Duodenal mucosa (tissue), 2 donors: ENCODE measurements at regions not wholly inside any gene's neighbourhood (a gene's known extent, or its start where the extent isn't known, plus 50 kb on each side); places are given as distances from the start of the nearest gene placed in this dataset.

Experiments
- H3K27ac ChIP-seq: one replicate; pipeline ENCODE4 v1.7.0; 2013; ENCODE audit warnings: low read depth, low read length
- H3K27me3 ChIP-seq, 2 donors: one replicate each; pipeline ENCODE4 v1.7.0; 2013; ENCODE audit warnings: low read length in 2 of 2, control low read depth in 1 of 2; ENCODE audit not compliant: insufficient read depth in 2 of 2, control insufficient read depth in 1 of 2
- H3K36me3 ChIP-seq, 2 donors: one replicate each; pipeline ENCODE4 v1.7.0; 2013; ENCODE audit warnings: low read length in 2 of 2, control low read depth in 1 of 2; ENCODE audit not compliant: insufficient read depth in 2 of 2, control insufficient read depth in 1 of 2
- H3K4me1 ChIP-seq, 2 donors: one replicate each; pipeline ENCODE4 v1.7.0; 2013; ENCODE audit warnings: low read length in 2 of 2, control low read depth in 1 of 2; ENCODE audit not compliant: insufficient read depth in 2 of 2, control insufficient read depth in 1 of 2
- H3K4me3 ChIP-seq, 2 donors: one replicate each; pipeline ENCODE4 v1.7.0; 2013; ENCODE audit warnings: low read length in 2 of 2, low read depth in 1 of 2
- H3K9ac ChIP-seq, 2 donors: one replicate each; pipeline ENCODE4 v1.7.0; 2013; ENCODE audit warnings: low read length in 2 of 2, low read depth in 1 of 2
- H3K9me3 ChIP-seq, 2 donors: one replicate each; pipeline ENCODE4 v1.7.0; 2013; ENCODE audit warnings: low read length in 2 of 2, control low read depth in 1 of 2; ENCODE audit not compliant: control insufficient read depth in 1 of 2

- no peaks in the 10 kb centered on the region for H3K27me3 ChIP-seq
Measured at GRCh38 chr2:34340307-34340706, 741.2 kb upstream of the FAM98A start.

GRCh38 chr2:34337735-34338134 lies 738.6 kb upstream of the FAM98A start:
- no peak overlapping the region for H3K4me3 ChIP-seq
- no peaks in the 10 kb centered on the region for H3K36me3 ChIP-seq
- no peaks in the 10 kb centered on the region for H3K4me1 ChIP-seq
- H3K9me3 ChIP-seq = no peaks in the 10 kb centered on the region
- H3K27me3 ChIP-seq = no peaks in the 10 kb centered on the region
- H3K27ac ChIP-seq = no peak overlapping the region
- H3K9ac ChIP-seq = no peak overlapping the region

More at GRCh38 chr2:34340307-34340706, 741.2 kb upstream of the FAM98A start:
- Histone ChIP-seq H3K4me1 (no peaks in the 10 kb centered on the region), H3K9me3 (no peaks in the 10 kb centered on the region), H3K27ac (no peak overlapping the region), H3K36me3 (no peaks in the 10 kb centered on the region), H3K4me3 (no peak overlapping the region), H3K9ac (no peak overlapping the region)

GRCh38 chr2:34332813-34333212 lies 733.7 kb upstream of the FAM98A start:
- no peaks in the 10 kb centered on the region for H3K4me1 ChIP-seq
- H3K9ac ChIP-seq = no peak overlapping the region
- no peaks in the 10 kb centered on the region for H3K27me3 ChIP-seq
- H3K27ac ChIP-seq = no peak overlapping the region
- H3K4me3 ChIP-seq = no peak overlapping the region
- H3K36me3 ChIP-seq = no peaks in the 10 kb centered on the region
- no peaks in the 10 kb centered on the region for H3K9me3 ChIP-seq

- no peak overlapping the region for H3K27ac ChIP-seq
- no peaks in the 10 kb centered on the region for H3K4me1 ChIP-seq
- no peaks in the 10 kb centered on the region for H3K27me3 ChIP-seq
- no peak overlapping the region for H3K9ac ChIP-seq
- H3K36me3 ChIP-seq = no peaks in the 10 kb centered on the region
- no peak overlapping the region for H3K4me3 ChIP-seq
- peaks cover 0 to 3% of the 10 kb centered on the region in 2 donors for H3K9me3 ChIP-seq
Measured at GRCh38 chr2:34320056-34320455, 721.0 kb upstream of the FAM98A start.

GRCh38 chr2:34317797-34318196 lies 718.7 kb upstream of the FAM98A start:
- Histone ChIP-seq H3K9me3 (no peaks in the 10 kb centered on the region), H3K27ac (no peak overlapping the region), H3K36me3 (no peaks in the 10 kb centered on the region), H3K4me1 (no peaks in the 10 kb centered on the region), H3K27me3 (no peaks in the 10 kb centered on the region), H3K4me3 (no peak overlapping the region), H3K9ac (no peak overlapping the region)

- H3K27me3 ChIP-seq = no peaks in the 10 kb centered on the region
- no peak overlapping the region for H3K4me3 ChIP-seq
- H3K36me3 ChIP-seq = no peaks in the 10 kb centered on the region
- H3K4me1 ChIP-seq = no peaks in the 10 kb centered on the region
- H3K9ac ChIP-seq = no peak overlapping the region
- no peak overlapping the region for H3K27ac ChIP-seq
- H3K9me3 ChIP-seq = no peaks in the 10 kb centered on the region
Measured at GRCh38 chr2:34316788-34317187, 717.7 kb upstream of the FAM98A start.

- no peaks in the 10 kb centered on the region for H3K27me3 ChIP-seq
- H3K9me3 ChIP-seq = no peaks in the 10 kb centered on the region
- no peak overlapping the region for H3K27ac ChIP-seq
- H3K9ac ChIP-seq = no peak overlapping the region
- H3K4me1 ChIP-seq = no peaks in the 10 kb centered on the region
- H3K4me3 ChIP-seq = no peak overlapping the region
- H3K36me3 ChIP-seq = no peaks in the 10 kb centered on the region
Measured at GRCh38 chr2:34311816-34312215, 712.7 kb upstream of the FAM98A start.

- no peaks in the 10 kb centered on the region for H3K9me3 ChIP-seq
- H3K36me3 ChIP-seq = no peaks in the 10 kb centered on the region
- H3K9ac ChIP-seq = no peak overlapping the region
- H3K27ac ChIP-seq = no peak overlapping the region
- H3K4me3 ChIP-seq = no peak overlapping the region
- no peaks in the 10 kb centered on the region for H3K27me3 ChIP-seq
- no peaks in the 10 kb centered on the region for H3K4me1 ChIP-seq
Measured at GRCh38 chr2:34308140-34308539, 709.0 kb upstream of the FAM98A start.

- Histone ChIP-seq H3K9ac (no peak overlapping the region), H3K4me3 (no peak overlapping the region), H3K27me3 (no peaks in the 10 kb centered on the region), H3K4me1 (no peaks in the 10 kb centered on the region), H3K27ac (no peak overlapping the region), H3K36me3 (no peaks in the 10 kb centered on the region), H3K9me3 (no peaks in the 10 kb centered on the region)
Measured at GRCh38 chr2:34307636-34308035, 708.5 kb upstream of the FAM98A start.

- Histone ChIP-seq H3K36me3 (no peaks in the 10 kb centered on the region), H3K4me3 (no peak overlapping the region), H3K9ac (no peak overlapping the region), H3K27ac (no peak overlapping the region), H3K27me3 (no peaks in the 10 kb centered on the region), H3K4me1 (no peaks in the 10 kb centered on the region), H3K9me3 (no peaks in the 10 kb centered on the region)
Measured at GRCh38 chr2:34306745-34307144, 707.6 kb upstream of the FAM98A start.

GRCh38 chr2:34305587-34305986 lies 706.5 kb upstream of the FAM98A start:
- H3K27me3 ChIP-seq = no peaks in the 10 kb centered on the region
- H3K9me3 ChIP-seq = no peaks in the 10 kb centered on the region
- H3K4me1 ChIP-seq = no peaks in the 10 kb centered on the region
- H3K9ac ChIP-seq = no peak overlapping the region
- no peaks in the 10 kb centered on the region for H3K36me3 ChIP-seq
- H3K4me3 ChIP-seq = no peak overlapping the region
- no peak overlapping the region for H3K27ac ChIP-seq
